VCaP (cell line): ENCODE measurements at regions not wholly inside any gene's neighbourhood (a gene's known extent, or its start where the extent isn't known, plus 50 kb on each side); places are given as distances from the start of the nearest gene placed in this dataset.
A peak's percentile ranks its signal among the peaks of the same experiment; 100 is the strongest.
"Not testable (repeated sequence)": the region's sequence is repeated elsewhere in the genome, so short reads cannot be mapped to it uniquely, and the experiment has no call there.

Source experiments
- H3K27ac ChIP-seq: fragments of 450-650 bp; 2 replicates; pipeline ENCODE4 v1.5.1; 2017
- TF ChIP-seq, protein P1 (sequence below): fragments of 450-650 bp; conservative IDR thresholded peaks from 2 replicates; pipeline ENCODE4 v1.5.1; 2017; ENCODE audit warnings: mild to moderate bottlenecking, moderate library complexity

DNA sequence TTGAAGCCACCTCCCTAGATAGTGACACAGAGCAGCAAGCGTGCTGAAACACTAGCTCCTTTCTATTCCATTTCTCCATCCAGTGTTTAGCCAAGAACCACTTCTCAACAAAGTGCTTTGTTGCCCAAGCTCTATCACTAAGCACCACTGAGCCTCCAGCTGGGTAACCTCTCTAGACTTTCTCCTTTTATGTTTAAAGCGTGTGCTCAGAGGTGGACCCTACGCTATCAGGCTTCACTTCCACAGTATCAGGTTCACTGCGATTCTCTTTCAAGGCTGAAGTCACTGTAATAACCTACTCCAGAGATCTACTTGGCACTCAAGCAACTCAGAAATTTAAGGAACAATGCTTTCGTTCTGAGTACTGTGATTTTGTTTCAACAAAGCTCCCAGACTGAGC is 197.9 kb downstream of the LNPK start:
- no peak overlapping the region for H3K27ac ChIP-seq
- TF ChIP-seq, protein P1, sequence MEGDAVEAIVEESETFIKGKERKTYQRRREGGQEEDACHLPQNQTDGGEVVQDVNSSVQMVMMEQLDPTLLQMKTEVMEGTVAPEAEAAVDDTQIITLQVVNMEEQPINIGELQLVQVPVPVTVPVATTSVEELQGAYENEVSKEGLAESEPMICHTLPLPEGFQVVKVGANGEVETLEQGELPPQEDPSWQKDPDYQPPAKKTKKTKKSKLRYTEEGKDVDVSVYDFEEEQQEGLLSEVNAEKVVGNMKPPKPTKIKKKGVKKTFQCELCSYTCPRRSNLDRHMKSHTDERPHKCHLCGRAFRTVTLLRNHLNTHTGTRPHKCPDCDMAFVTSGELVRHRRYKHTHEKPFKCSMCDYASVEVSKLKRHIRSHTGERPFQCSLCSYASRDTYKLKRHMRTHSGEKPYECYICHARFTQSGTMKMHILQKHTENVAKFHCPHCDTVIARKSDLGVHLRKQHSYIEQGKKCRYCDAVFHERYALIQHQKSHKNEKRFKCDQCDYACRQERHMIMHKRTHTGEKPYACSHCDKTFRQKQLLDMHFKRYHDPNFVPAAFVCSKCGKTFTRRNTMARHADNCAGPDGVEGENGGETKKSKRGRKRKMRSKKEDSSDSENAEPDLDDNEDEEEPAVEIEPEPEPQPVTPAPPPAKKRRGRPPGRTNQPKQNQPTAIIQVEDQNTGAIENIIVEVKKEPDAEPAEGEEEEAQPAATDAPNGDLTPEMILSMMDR, result no peak

DNA sequence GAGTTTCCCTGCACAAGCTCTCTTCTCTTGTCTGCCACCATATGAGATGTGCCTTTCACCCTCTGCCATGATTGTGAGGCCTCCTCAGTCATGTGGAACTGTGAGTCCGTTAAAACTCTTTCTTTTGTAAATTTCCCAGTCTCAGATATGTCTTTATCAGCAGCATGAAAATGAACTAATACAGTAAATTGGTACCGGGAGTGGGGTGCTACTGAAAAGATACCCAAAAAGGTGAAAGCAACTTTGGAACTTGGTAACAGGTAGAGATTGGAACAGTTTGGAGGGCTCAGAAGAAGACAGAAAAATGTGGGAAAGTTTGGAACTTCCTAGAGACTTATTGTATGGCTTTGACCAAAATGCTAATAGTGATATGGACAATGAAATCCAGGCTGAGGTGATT is 205.6 kb downstream of the LNPK start:
- H3K27ac ChIP-seq, result not testable (repeated sequence)

DNA sequence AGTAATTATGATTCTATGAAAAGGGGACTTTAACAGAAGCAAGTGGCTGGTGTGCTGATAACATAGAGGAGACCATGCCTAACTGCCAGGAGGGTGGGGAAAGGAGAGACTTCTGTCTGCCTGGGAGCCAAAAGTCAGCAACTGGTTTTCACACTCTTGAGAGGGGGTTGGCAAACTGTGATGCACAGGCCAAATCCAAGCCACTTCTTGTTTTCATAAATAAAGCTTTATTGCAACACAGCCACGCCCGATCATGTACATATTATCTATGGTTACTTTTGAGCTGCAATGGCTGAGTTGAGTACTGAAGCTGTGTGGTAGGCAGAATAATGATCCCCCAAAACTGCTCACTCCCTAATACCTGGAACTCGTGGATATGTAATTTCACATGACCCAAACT is 208.4 kb downstream of the LNPK start:
- no peak overlapping the region for H3K27ac ChIP-seq
- TF ChIP-seq, protein P1, result no peak

DNA sequence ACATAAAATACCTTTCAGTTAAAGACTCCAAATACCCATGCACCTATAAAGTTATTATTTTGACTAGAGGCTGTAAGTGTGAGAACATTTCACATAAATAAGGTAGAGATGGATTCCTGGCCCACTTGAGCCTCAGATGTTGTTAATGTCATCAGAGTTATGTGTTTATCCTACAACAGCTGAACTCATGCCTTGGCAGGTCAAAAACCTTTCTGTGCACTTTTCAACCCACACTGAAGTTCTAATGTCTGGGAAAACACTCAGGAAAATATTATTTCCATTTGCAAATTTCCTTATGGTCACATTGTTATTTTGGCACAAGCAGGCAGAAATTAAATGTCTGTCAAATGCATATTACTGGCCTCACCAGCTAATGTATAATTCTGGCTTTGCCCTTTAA is 209.2 kb downstream of the LNPK start:
- no peak overlapping the region for H3K27ac ChIP-seq
- TF ChIP-seq, protein P1, result no peak

DNA sequence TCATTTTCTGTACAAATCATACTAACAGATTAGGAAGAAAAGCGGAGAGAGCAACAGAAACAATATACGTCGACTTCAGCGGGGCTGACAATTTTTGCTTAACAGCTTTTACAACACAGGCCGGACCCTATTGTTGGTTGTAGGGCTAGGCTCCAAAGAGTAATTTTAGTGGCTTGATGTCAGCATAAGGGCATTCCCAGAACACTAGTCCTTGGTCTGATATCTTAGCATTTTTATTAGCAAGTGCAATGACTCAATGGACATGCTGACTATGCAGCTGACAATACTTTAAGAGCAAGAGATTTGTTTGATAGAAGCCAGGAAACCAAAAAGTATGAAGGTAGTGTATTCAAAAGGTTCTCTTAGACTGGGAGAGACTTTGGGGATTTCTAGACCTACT is 209.9 kb downstream of the LNPK start:
- TF ChIP-seq, protein P1, result no peak
- H3K27ac ChIP-seq, result no peak overlapping the region

DNA sequence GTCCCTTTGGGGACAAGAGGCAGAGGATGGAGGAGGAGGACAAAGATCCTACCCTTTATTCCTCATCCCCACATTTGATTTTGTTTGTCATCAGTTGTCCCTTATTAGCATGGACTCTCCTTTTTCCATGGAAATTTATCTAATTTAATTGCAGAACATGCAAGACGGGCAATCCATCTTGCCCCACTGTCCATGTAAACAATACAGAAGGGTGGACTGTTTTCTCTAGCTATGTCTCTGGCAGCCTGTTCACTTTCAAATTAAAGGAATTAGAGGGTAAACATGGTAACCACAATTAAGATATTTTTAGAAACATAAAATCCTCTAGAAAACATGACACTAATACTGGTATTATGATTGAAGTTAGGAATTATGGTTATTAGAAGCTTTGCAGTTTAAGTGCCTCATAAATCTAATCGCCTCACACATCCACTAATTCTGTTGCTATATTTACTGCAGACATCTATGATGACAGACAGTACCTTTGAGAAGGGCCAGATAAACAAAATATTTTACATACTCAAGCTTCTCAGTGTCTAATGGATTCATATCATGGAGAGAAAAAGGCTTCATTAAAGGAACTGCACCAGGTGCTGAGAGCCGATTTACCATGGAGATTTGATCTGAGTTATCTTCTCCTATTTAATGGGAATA is 215.5 kb downstream of the LNPK start:
- H3K27ac ChIP-seq, result 0 out of 2 replicates have a peak overlapping the region, but pooled peaks have one; percentile 7
- TF ChIP-seq, protein P1, result no peak

DNA sequence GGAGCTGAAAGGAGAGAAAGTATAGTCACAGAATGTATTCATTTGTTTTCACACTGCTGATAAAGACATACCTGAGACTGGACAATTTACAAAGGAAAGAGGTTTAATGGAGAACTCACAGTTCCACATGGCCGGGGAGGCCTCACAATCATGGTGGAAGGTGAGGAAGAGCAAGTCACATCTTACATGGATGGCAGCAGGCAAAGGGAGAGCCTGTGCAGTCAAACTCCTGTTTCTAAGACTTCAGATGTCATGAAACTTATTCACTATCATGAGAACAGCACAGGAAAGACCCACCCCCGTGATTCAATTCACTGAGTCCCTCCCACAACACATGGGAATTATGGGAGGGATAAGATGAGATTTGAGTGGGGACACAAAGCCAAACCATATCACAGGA is 224.7 kb downstream of the LNPK start:
- peak overlapping the region; percentile 60 for H3K27ac ChIP-seq

DNA sequence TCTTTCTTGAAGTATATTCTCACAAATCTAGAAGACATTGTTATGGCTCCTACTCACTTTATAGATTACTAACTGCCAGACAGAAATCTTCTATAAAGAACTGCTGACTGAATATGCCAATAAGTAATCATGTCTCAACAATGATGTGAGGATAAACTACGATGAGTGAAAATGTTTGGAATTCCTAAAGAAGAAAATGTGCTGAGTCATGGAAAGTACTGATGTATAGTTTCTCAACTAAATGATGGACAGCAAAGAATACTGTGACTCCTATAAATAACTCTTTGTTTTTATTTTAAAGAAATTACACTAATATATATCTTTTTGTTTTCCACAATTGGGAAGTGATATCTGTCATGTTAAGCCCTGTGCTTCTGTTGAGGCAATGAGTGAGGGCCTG is 232.9 kb downstream of the LNPK start:
- no peak overlapping the region for H3K27ac ChIP-seq
- TF ChIP-seq, protein P1, result no peak

DNA sequence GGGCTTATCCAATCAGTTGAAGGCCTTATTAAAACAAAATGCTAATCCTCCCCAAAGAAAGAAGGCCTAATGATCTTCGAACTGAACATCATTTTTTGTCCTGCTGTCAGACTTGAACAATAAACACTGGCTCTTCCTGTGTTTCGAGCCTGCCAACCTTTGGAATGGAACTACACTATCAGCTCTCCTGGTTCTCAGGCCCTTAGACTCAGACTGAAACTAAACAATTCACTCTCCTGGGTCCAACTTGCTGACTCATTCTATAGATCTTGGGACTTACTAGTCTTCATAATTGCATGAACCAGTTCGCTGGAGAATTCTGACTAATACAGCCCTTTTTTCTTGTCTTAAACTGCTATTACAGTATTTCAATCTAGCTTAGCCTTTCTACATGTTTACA is 235.2 kb downstream of the LNPK start:
- TF ChIP-seq, protein P1, result no peak
- no peak overlapping the region for H3K27ac ChIP-seq
